Ovary (tissue), 7 donors: ENCODE measurements at regions not wholly inside any gene's neighbourhood (a gene's known extent, or its start where the extent isn't known, plus 50 kb on each side); places are given as distances from the start of the nearest gene placed in this dataset.

Source experiments
- DNase-seq, 5 donors: peaks; one replicate each; pipeline ENCODE4 v3.0.0-alpha.2; 2019 to 2020
- H3K27ac ChIP-seq, 2 donors: fragments of 200-600 bp; one replicate each; pipeline versions ENCODE4 v1.5.1 to v1.8.0; 2019 to 2022
- H3K27me3 ChIP-seq: fragments of 200-600 bp; one replicate; pipeline ENCODE4 v1.8.0; 2022
- H3K36me3 ChIP-seq: fragments of 200-600 bp; sonication (generic); one replicate; pipeline ENCODE4 v1.5.1; 2019
- H3K4me1 ChIP-seq: one replicate; pipeline ENCODE4 v1.8.1; 2013; ENCODE audit warnings: mild to moderate bottlenecking, moderate library complexity; ENCODE audit not compliant: insufficient read depth
- H3K4me3 ChIP-seq: fragments of 200-600 bp; sonication (generic); one replicate; pipeline ENCODE4 v1.5.1; 2017
- H3K9me3 ChIP-seq, 2 donors: fragments of 200-600 bp in 1 of 2; sonication (generic) in 1 of 2; one replicate each; pipeline versions ENCODE4 v1.5.1 to v1.8.1; 2013 to 2019; ENCODE audit warnings: mild to moderate bottlenecking in 1 of 2, moderate library complexity in 1 of 2
- CTCF ChIP-seq, 3 donors: fragments of 450-650 bp in 2 of 3; fragments of 200-600 bp in 1 of 3; IDR thresholded peaks; one replicate each; pipeline versions ENCODE4 v1.5.1 to v1.8.0; 2016 to 2022; ENCODE audit warnings: antibody characterized with exemption in 3 of 3, mild to moderate bottlenecking in 1 of 3
- EP300 ChIP-seq: sonication (generic); formaldehyde crosslinking; IDR thresholded peaks from one replicate; pipeline ENCODE4 v1.6.1; 2017; ENCODE audit warnings: antibody characterized with exemption
- POLR2A ChIP-seq: fragments of 450-650 bp; IDR thresholded peaks from one replicate; pipeline ENCODE4 v1.6.1; 2017; ENCODE audit warnings: antibody characterized with exemption, mild to moderate bottlenecking, moderate library complexity
- WGBS, 3 donors: extraction: QIAGEN DNeasy Blood & Tissue Kit in 1 of 3; methylation state at CpG; one replicate each; pipeline versions ENCODE4 v1.1.5 to v1.1.7; 2013 to 2017; 5-methylcytosine and 5-hydroxymethylcytosine counted together
- intact Hi-C, 4 donors: fragments of 100-400 bp; cut with DNase I; formaldehyde crosslinking; loops; one replicate each; pipeline versions ENCODE4 v1.11.0 to v1.15.1; 2022 to 2023
- donor health status: DM: no; HTN: no; CAD: no; lungs with moderate emphysema.
- donor health status: DM: no; HTN: no; CAD: no.
- donor health status: Bipolar disorder and iron deficiency.
- donor health status: DM: no; HTN: no; CAD: no.
- donor health status: DM: yes; HTN: yes; CAD: no.

- Histone ChIP-seq H3K4me3 (no peak overlapping the region), H3K27ac (no peak overlapping the region), H3K27me3 (no peaks in the 10 kb centered on the region), H3K4me1 (no peaks in the 10 kb centered on the region), H3K36me3 (no peaks in the 10 kb centered on the region), H3K9me3 (no peaks in the 10 kb centered on the region)
- no peak for DNase-seq
- intact Hi-C loops, result no loop called here
- 91% methylated on average over 16 of the region's 16 CpGs for WGBS, 3 donors
- TF ChIP-seq EP300, result no peak
- no peak for TF ChIP-seq CTCF (IDR thresholded peaks at IDR 0.05)
- no peak for TF ChIP-seq POLR2A
Observed at GRCh38 chr16:49951574-49952195, 73.3 kb upstream of the CNEP1R1 start.

- H3K27me3 ChIP-seq, result no peaks in the 10 kb centered on the region
- no peak for DNase-seq
- 90 to 95% (median 91%) methylated on average over 4 of the region's 4 CpGs for WGBS, 3 donors
- no peak overlapping the region for H3K4me3 ChIP-seq
- no peak overlapping the region for H3K27ac ChIP-seq
- intact Hi-C loops, result no loop called here
- H3K36me3 ChIP-seq, result no peaks in the 10 kb centered on the region
- no peak for TF ChIP-seq EP300
- no peak for TF ChIP-seq CTCF (IDR thresholded peaks at IDR 0.05)
- no peak for TF ChIP-seq POLR2A
- no peaks in the 10 kb centered on the region for H3K4me1 ChIP-seq
- no peaks in the 10 kb centered on the region for H3K9me3 ChIP-seq
Observed at GRCh38 chr16:49952386-49952785, 72.6 kb upstream of the CNEP1R1 start.

GRCh38 chr16:49953090-49953489 lies 71.9 kb upstream of the CNEP1R1 start:
- DNase-seq, result no peak
- no peak overlapping the region for H3K27ac ChIP-seq
- no peak overlapping the region for H3K4me3 ChIP-seq
- 22 to 47% (median 36%) methylated on average over 2 of the region's 2 CpGs for WGBS, 3 donors
- no peak for TF ChIP-seq CTCF (IDR thresholded peaks at IDR 0.05)
- TF ChIP-seq POLR2A, result no peak
- TF ChIP-seq EP300, result no peak
- H3K4me1 ChIP-seq, result no peaks in the 10 kb centered on the region
- intact Hi-C loops, result no loop called here
- no peaks in the 10 kb centered on the region for H3K27me3 ChIP-seq
- H3K36me3 ChIP-seq, result no peaks in the 10 kb centered on the region
- no peaks in the 10 kb centered on the region for H3K9me3 ChIP-seq

- H3K9me3 ChIP-seq, result no peaks in the 10 kb centered on the region
- DNase-seq, result no peak
- intact Hi-C loops, result no loop called here
- TF ChIP-seq POLR2A, result no peak
- no peak for TF ChIP-seq EP300
- TF ChIP-seq CTCF (IDR thresholded peaks at IDR 0.05), result no peak
- H3K27ac ChIP-seq, result no peak overlapping the region
- no peaks in the 10 kb centered on the region for H3K36me3 ChIP-seq
- no peaks in the 10 kb centered on the region for H3K4me1 ChIP-seq
- WGBS, 3 donors, result 81 to 96% (median 92%) methylated on average over 1 of the region's 1 CpG
- no peak overlapping the region for H3K4me3 ChIP-seq
- no peaks in the 10 kb centered on the region for H3K27me3 ChIP-seq
Observed at GRCh38 chr16:49955858-49956257, 69.2 kb upstream of the CNEP1R1 start.
